ENCODE measurements at regions not wholly inside any gene's neighbourhood (a gene's known extent, or its start where the extent isn't known, plus 50 kb on each side); places are given as distances from the start of the nearest gene placed in this dataset.

- no peak for DNase-seq
These were observed 198.0 kb downstream of the SIM1 start for GRCh38 chr6:100266494-100267401.

- no peak for DNase-seq
These were observed 202.6 kb downstream of the SIM1 start for GRCh38 chr6:100262086-100262485.

- DNase-seq: peak; percentile 5 to 27 (median 9)
These were observed 203.2 kb downstream of the SIM1 start for GRCh38 chr6:100261486-100261885.

- DNase-seq: no peak
These were observed 204.1 kb downstream of the SIM1 start for GRCh38 chr6:100260584-100260983.

GRCh38 chr6:100259865-100260264 is 204.9 kb downstream of the SIM1 start:
- DNase-seq: no peak

GRCh38 chr6:100258752-100259151 is 206.0 kb downstream of the SIM1 start:
- DNase-seq: no peak

GRCh38 chr6:100257793-100258395 is 206.8 kb downstream of the SIM1 start:
- peak in 2 of 3 donors; percentile 6 to 9 for DNase-seq

- no peak for DNase-seq
These were observed 209.0 kb downstream of the SIM1 start for GRCh38 chr6:100255701-100256100.

- DNase-seq: no peak
These were observed 217.6 kb downstream of the SIM1 start for GRCh38 chr6:100247123-100247522.

- no peak for DNase-seq
These were observed 218.5 kb downstream of the SIM1 start for GRCh38 chr6:100246206-100246605.

- DNase-seq: no peak
These were observed 223.9 kb downstream of the SIM1 start for GRCh38 chr6:100240798-100241197.

- no peak for DNase-seq
These were observed 226.9 kb downstream of the SIM1 start for GRCh38 chr6:100237821-100238220.

GRCh38 chr6:100236389-100236788 is 228.3 kb downstream of the SIM1 start:
- DNase-seq: no peak

- no peak for DNase-seq
These were observed 229.1 kb downstream of the SIM1 start for GRCh38 chr6:100235631-100236030.

- DNase-seq: no peak
These were observed 230.1 kb downstream of the SIM1 start for GRCh38 chr6:100234625-100235024.

- no peak for DNase-seq
These were observed 231.7 kb downstream of the SIM1 start for GRCh38 chr6:100232781-100233573.

GRCh38 chr6:100230953-100231316 is 233.8 kb downstream of the SIM1 start:
- no peak for DNase-seq

- no peak for DNase-seq
These were observed 234.4 kb downstream of the SIM1 start for GRCh38 chr6:100230115-100230952.

- no peak for DNase-seq
These were observed 235.2 kb downstream of the SIM1 start for GRCh38 chr6:100229512-100229911.

- DNase-seq: peak; percentile 39 to 79 (median 50)
These were observed 234.9 kb upstream of the MCHR2 start for GRCh38 chr6:100228834-100229441.

GRCh38 chr6:100228437-100228833 is 234.4 kb upstream of the MCHR2 start:
- DNase-seq: peak in 1 of 3 donors; percentile 5

GRCh38 chr6:100226811-100227210 is 232.8 kb upstream of the MCHR2 start:
- DNase-seq: no peak

Data from suppressor macrophage treated with lipopolysaccharide for 1 hour (primary cell).